Heart left ventricle (tissue), 13 donors: ENCODE measurements at regions not wholly inside any gene's neighbourhood (a gene's known extent, or its start where the extent isn't known, plus 50 kb on each side); places are given as distances from the start of the nearest gene placed in this dataset.
"Not testable (repeated sequence)": the region's sequence is repeated elsewhere in the genome, so short reads cannot be mapped to it uniquely, and the experiment has no call there.

ENCODE experiments used
- POLR2A ChIP-seq, 2 donors: fragments of 450-650 bp; IDR thresholded peaks; one replicate each; pipeline ENCODE4 v1.6.1; 2017; ENCODE audit warnings: antibody characterized with exemption in 2 of 2, mild to moderate bottlenecking in 2 of 2, moderate library complexity in 2 of 2
- TF ChIP-seq, protein P1 (sequence below), 12 donors: fragments of 200-600 bp; sonication (generic) in 4 of 12; IDR thresholded peaks; one replicate each; pipeline versions ENCODE4 v1.5.0 to v1.8.0; 2018 to 2022; ENCODE audit warnings: antibody characterized with exemption in 12 of 12, mild to moderate bottlenecking in 5 of 12
- donor health status: ischemic (EF 13 %, LVEDD 7.1; RV severe dilation, severe dysfunction).
- donor health status: DM: no; HTN: yes; CAD: no.
- donor health status: DM: no; HTN: no; CAD: no.
- donor health status: ischemic (EF 25% LVEDD 6.9; RV normal size, moderate dysfunction).
- donor health status: ischemic (EF 25% LVEDD 5.7; RV mildly dilated, moderate dysfunction).
- donor health status: ischemic (EF 35%, LVEDD 5.7; RV mildly dilated, moderate dysfunction).
- donor health status: nonischemic (EF 11% LVEDD 7.7; RV severe dilation, severe dysfunction).
- donor health status: DM: yes; HTN: yes; CAD: no.
- donor health status: PGD.
- donor health status: ischemic (EF 29% LVEDD 5.4; RV normal size, mild dysfunction).
- donor health status: nonischemic (EF 23%, LVEDD 6.1; RV moderate dilation, normal function).

- TF ChIP-seq, protein P1, sequence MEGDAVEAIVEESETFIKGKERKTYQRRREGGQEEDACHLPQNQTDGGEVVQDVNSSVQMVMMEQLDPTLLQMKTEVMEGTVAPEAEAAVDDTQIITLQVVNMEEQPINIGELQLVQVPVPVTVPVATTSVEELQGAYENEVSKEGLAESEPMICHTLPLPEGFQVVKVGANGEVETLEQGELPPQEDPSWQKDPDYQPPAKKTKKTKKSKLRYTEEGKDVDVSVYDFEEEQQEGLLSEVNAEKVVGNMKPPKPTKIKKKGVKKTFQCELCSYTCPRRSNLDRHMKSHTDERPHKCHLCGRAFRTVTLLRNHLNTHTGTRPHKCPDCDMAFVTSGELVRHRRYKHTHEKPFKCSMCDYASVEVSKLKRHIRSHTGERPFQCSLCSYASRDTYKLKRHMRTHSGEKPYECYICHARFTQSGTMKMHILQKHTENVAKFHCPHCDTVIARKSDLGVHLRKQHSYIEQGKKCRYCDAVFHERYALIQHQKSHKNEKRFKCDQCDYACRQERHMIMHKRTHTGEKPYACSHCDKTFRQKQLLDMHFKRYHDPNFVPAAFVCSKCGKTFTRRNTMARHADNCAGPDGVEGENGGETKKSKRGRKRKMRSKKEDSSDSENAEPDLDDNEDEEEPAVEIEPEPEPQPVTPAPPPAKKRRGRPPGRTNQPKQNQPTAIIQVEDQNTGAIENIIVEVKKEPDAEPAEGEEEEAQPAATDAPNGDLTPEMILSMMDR (IDR thresholded peaks at IDR 0.05): not testable (repeated sequence)
- not testable (repeated sequence) for TF ChIP-seq POLR2A (IDR thresholded peaks at IDR 0.05)
These were observed 921.0 kb upstream of the ADAMTS5 start for GRCh38 chr21:27887808-27888455.
